DOHH2 (cell line): ENCODE measurements at regions not wholly inside any gene's neighbourhood (a gene's known extent, or its start where the extent isn't known, plus 50 kb on each side); places are given as distances from the start of the nearest gene placed in this dataset.

Experiments used
- H3F3A ChIP-seq: fragments of 200-600 bp; sonication (generic), shearing (Covaris generic); 2 replicates; pipeline ENCODE4 v1.6.0; 2016; ENCODE audit warnings: antibody characterized with exemption, mild to moderate bottlenecking; ENCODE audit not compliant: control insufficient read depth, insufficient read depth
- H3K27ac ChIP-seq: fragments of 200-600 bp; sonication (generic); 2 replicates; pipeline ENCODE4 v1.5.1; 2014; ENCODE audit warnings: low read depth, mild to moderate bottlenecking, low read length, moderate library complexity
- H3K27me3 ChIP-seq: fragments of 200-600 bp; sonication (generic); 2 replicates; pipeline ENCODE4 v1.6.1; 2014; ENCODE audit warnings: mild to moderate bottlenecking, low read length, mixed read lengths; ENCODE audit not compliant: control insufficient read depth
- H3K36me3 ChIP-seq: fragments of 200-600 bp; sonication (generic); 2 replicates; pipeline ENCODE4 v1.6.1; 2014; ENCODE audit warnings: mild to moderate bottlenecking, low read length, moderate library complexity, mixed read lengths; ENCODE audit not compliant: control insufficient read depth
- H3K4me1 ChIP-seq: fragments of 200-600 bp; sonication (generic); 2 replicates; pipeline ENCODE4 v1.6.1; 2014; ENCODE audit warnings: mild to moderate bottlenecking, low read length, mixed read lengths; ENCODE audit not compliant: control insufficient read depth
- H3K4me2 ChIP-seq: fragments of 200-600 bp; sonication (generic); 2 replicates; pipeline ENCODE4 v1.6.0; 2014; ENCODE audit warnings: mild to moderate bottlenecking, low read length, moderate library complexity
- H3K4me3 ChIP-seq: fragments of 200-600 bp; sonication (generic); 2 replicates; pipeline ENCODE4 v1.5.1; 2014; ENCODE audit warnings: mild to moderate bottlenecking, low read length, mixed read lengths
- H3K79me2 ChIP-seq: fragments of 200-600 bp; sonication (generic); 2 replicates; pipeline ENCODE4 v1.6.1; 2014; ENCODE audit warnings: mild to moderate bottlenecking, low read length, mixed read lengths; ENCODE audit not compliant: control insufficient read depth
- H3K9me2 ChIP-seq: fragments of 200-600 bp; sonication (generic); replicated peaks from 2 replicates; pipeline ENCODE4 v1.6.1; 2014; ENCODE audit warnings: mild to moderate bottlenecking, low read length, mixed read lengths; ENCODE audit not compliant: control insufficient read depth
- H3K9me3 ChIP-seq: fragments of 200-600 bp; sonication (generic); 2 replicates; pipeline ENCODE4 v1.6.1; 2014; ENCODE audit warnings: antibody characterized with exemption, low read length, mixed read lengths; ENCODE audit not compliant: control insufficient read depth, insufficient read depth
- H4K20me1 ChIP-seq: fragments of 200-600 bp; sonication (generic); 2 replicates; pipeline ENCODE4 v1.6.0; 2014; ENCODE audit warnings: low read depth, mild to moderate bottlenecking, antibody characterized with exemption, low read length, moderate library complexity; ENCODE audit not compliant: control insufficient read depth, insufficient read depth
- CTCF ChIP-seq: fragments of 200-600 bp; sonication (generic); IDR thresholded peaks from one replicate; pipeline ENCODE4 v1.5.1; 2014; ENCODE audit warnings: antibody characterized with exemption, mild to moderate bottlenecking, low read depth, low read length; ENCODE audit not compliant: poor library complexity, severe bottlenecking
- EZH2phosphoT487 ChIP-seq: fragments of 200-600 bp; sonication (generic); IDR thresholded peaks from 2 replicates; pipeline ENCODE4 v1.6.1; 2017; ENCODE audit warnings: borderline replicate concordance, mild to moderate bottlenecking, antibody characterized with exemption, low read length, moderate library complexity, mixed read lengths

GRCh38 chr13:97124206-97124605 lies 97.9 kb upstream of the MBNL2 start:
- H3K36me3 ChIP-seq, result no peaks in the 10 kb centered on the region
- no peaks in the 10 kb centered on the region for H3K79me2 ChIP-seq
- no peaks in the 10 kb centered on the region for H3K4me1 ChIP-seq
- H3K4me3 ChIP-seq, result no peak overlapping the region
- no peak overlapping the region for H3K27ac ChIP-seq
- no peaks in the 10 kb centered on the region for H4K20me1 ChIP-seq
- TF ChIP-seq CTCF (no peak), EZH2phosphoT487 (no peak)
- no peaks in the 10 kb centered on the region for H3F3A ChIP-seq
- no peaks in the 10 kb centered on the region for H3K9me3 ChIP-seq
- no peak overlapping the region for H3K4me2 ChIP-seq
- no peaks in the 10 kb centered on the region for H3K9me2 ChIP-seq
- H3K27me3 ChIP-seq, result peaks cover 34% of the 10 kb centered on the region

- Histone ChIP-seq H4K20me1 (no peaks in the 10 kb centered on the region), H3K4me3 (no peak overlapping the region), H3K36me3 (no peaks in the 10 kb centered on the region), H3K4me1 (no peaks in the 10 kb centered on the region), H3K27ac (no peak overlapping the region), H3K79me2 (no peaks in the 10 kb centered on the region), H3K9me3 (no peaks in the 10 kb centered on the region), H3K4me2 (no peak overlapping the region), H3K9me2 (no peaks in the 10 kb centered on the region), H3F3A (no peaks in the 10 kb centered on the region), H3K27me3 (peaks cover 34% of the 10 kb centered on the region)
- no peak for TF ChIP-seq EZH2phosphoT487
- no peak for TF ChIP-seq CTCF
Observed at GRCh38 chr13:97124915-97125809, 97.0 kb upstream of the MBNL2 start.

- Histone ChIP-seq H3K79me2 (no peaks in the 10 kb centered on the region), H3K9me3 (no peaks in the 10 kb centered on the region), H3K36me3 (no peaks in the 10 kb centered on the region), H4K20me1 (no peaks in the 10 kb centered on the region), H3K27me3 (peaks cover 34% of the 10 kb centered on the region), H3K4me2 (no peak overlapping the region), H3K27ac (no peak overlapping the region), H3F3A (no peaks in the 10 kb centered on the region), H3K4me1 (no peaks in the 10 kb centered on the region), H3K9me2 (no peaks in the 10 kb centered on the region), H3K4me3 (no peak overlapping the region)
- TF ChIP-seq EZH2phosphoT487 (no peak; the same call in 1 of the 2 replicates), CTCF (no peak)
Observed at GRCh38 chr13:97125810-97126738, 96.1 kb upstream of the MBNL2 start.
